AG09319 (cell line): ENCODE measurements at regions not wholly inside any gene's neighbourhood (a gene's known extent, or its start where the extent isn't known, plus 50 kb on each side); places are given as distances from the start of the nearest gene placed in this dataset.

Source experiments
- DNase-seq: peaks from one replicate; pipeline ENCODE4 v3.0.0-alpha.2; 2010; ENCODE audit warnings: low read depth; ENCODE audit errors: extremely low read depth
- CTCF ChIP-seq: IDR thresholded peaks from 2 replicates; pipeline ENCODE4 v1.5.1; 2011; ENCODE audit warnings: low read depth, mild to moderate bottlenecking, inconsistent platforms, low read length, moderate library complexity

GRCh38 chr7:89401099-89401498 is 605.6 kb upstream of the TEX47 start:
- no peak for DNase-seq
- TF ChIP-seq CTCF: no peak

GRCh38 chr7:89401690-89402089 is 606.2 kb upstream of the TEX47 start:
- no peak for DNase-seq
- no peak for TF ChIP-seq CTCF

GRCh38 chr7:89451911-89452310 is 656.4 kb upstream of the TEX47 start:
- no peak for TF ChIP-seq CTCF

GRCh38 chr7:89456556-89456955 is 661.0 kb upstream of the TEX47 start:
- no peak for TF ChIP-seq CTCF
- DNase-seq: no peak

More at GRCh38 chr7:89451911-89452310, 656.4 kb upstream of the TEX47 start:
- DNase-seq: no peak

GRCh38 chr7:89458114-89458513 is 662.6 kb upstream of the TEX47 start:
- TF ChIP-seq CTCF: no peak

GRCh38 chr7:89474456-89474855 is 678.9 kb upstream of the TEX47 start:
- TF ChIP-seq CTCF: no peak
- DNase-seq: no peak

More at GRCh38 chr7:89458114-89458513, 662.6 kb upstream of the TEX47 start:
- DNase-seq: no peak

GRCh38 chr7:89477991-89478390 is 676.3 kb upstream of the STEAP1 start:
- TF ChIP-seq CTCF: no peak
- no peak for DNase-seq

- no peak for DNase-seq
- no peak for TF ChIP-seq CTCF
These were observed 658.6 kb upstream of the STEAP1 start for GRCh38 chr7:89495704-89496103.
